Trophoblast cell (in vitro differentiated cells and primary cell): ENCODE measurements at regions not wholly inside any gene's neighbourhood (a gene's known extent, or its start where the extent isn't known, plus 50 kb on each side); places are given as distances from the start of the nearest gene placed in this dataset.

Experiments
- DNase-seq, 2 donors: peaks; one replicate each; pipeline ENCODE4 v3.0.0-alpha.2; 2016
- H2AFZ ChIP-seq: 2 replicates; pipeline ENCODE4 v1.6.1; 2013; ENCODE audit warnings: low read length, moderate library complexity, mild to moderate bottlenecking; ENCODE audit not compliant: insufficient read depth, poor library complexity
- H2AK5ac ChIP-seq: 2 replicates; pipeline ENCODE4 v1.6.1; 2013; ENCODE audit warnings: mild to moderate bottlenecking, low read length
- H2BK120ac ChIP-seq: 2 replicates; pipeline ENCODE4 v1.6.1; 2013; ENCODE audit warnings: low read length, mild to moderate bottlenecking, moderate library complexity; ENCODE audit not compliant: insufficient read depth, poor library complexity
- H2BK12ac ChIP-seq: 2 replicates; pipeline ENCODE4 v1.6.1; 2013; ENCODE audit warnings: mild to moderate bottlenecking, low read length, moderate library complexity
- H2BK5ac ChIP-seq: 2 replicates; pipeline ENCODE4 v1.6.1; 2013; ENCODE audit warnings: low read length, low read depth, moderate library complexity, mild to moderate bottlenecking; ENCODE audit not compliant: poor library complexity
- H3K14ac ChIP-seq: 2 replicates; pipeline ENCODE4 v1.6.1; 2013; ENCODE audit warnings: mild to moderate bottlenecking, low read length
- H3K18ac ChIP-seq: 2 replicates; pipeline ENCODE4 v1.6.1; 2013; ENCODE audit warnings: mild to moderate bottlenecking, low read length
- H3K23ac ChIP-seq: 2 replicates; pipeline ENCODE4 v1.6.1; 2013; ENCODE audit warnings: low read length
- H3K27ac ChIP-seq: 2 replicates; pipeline ENCODE4 v1.5.1; 2013; ENCODE audit warnings: low read depth, mild to moderate bottlenecking, inconsistent platforms, low read length, moderate library complexity
- H3K27me3 ChIP-seq: 2 replicates; pipeline ENCODE4 v1.6.1; 2013; ENCODE audit warnings: inconsistent platforms, mild to moderate bottlenecking, low read length, moderate library complexity; ENCODE audit not compliant: insufficient read depth
- H3K36me3 ChIP-seq, 2 experiments: 1 replicate in 1 of 2; 2 replicates in 1 of 2; pipeline ENCODE4 v1.6.1; 2013; ENCODE audit warnings: low read length in 2 of 2, mild to moderate bottlenecking in 2 of 2, moderate library complexity in 1 of 2; ENCODE audit not compliant: insufficient read depth in 2 of 2, control insufficient read depth in 1 of 2
- H3K4ac ChIP-seq: 2 replicates; pipeline ENCODE4 v1.6.1; 2013; ENCODE audit warnings: low read depth, mild to moderate bottlenecking, low read length, moderate library complexity
- H3K4me1 ChIP-seq, 2 experiments: 1 replicate in 1 of 2; 2 replicates in 1 of 2; pipeline ENCODE4 v1.6.1; 2013; ENCODE audit warnings: low read length in 2 of 2, mild to moderate bottlenecking in 2 of 2, moderate library complexity in 1 of 2; ENCODE audit not compliant: insufficient read depth in 2 of 2, control insufficient read depth in 1 of 2
- H3K4me2 ChIP-seq: 2 replicates; pipeline ENCODE4 v1.6.1; 2013; ENCODE audit warnings: inconsistent platforms, mild to moderate bottlenecking, low read length, moderate library complexity
- H3K4me3 ChIP-seq: 2 replicates; pipeline ENCODE4 v1.5.1; 2013; ENCODE audit warnings: mild to moderate bottlenecking, low read depth, low read length, inconsistent platforms
- H3K79me1 ChIP-seq: one replicate; pipeline ENCODE4 v1.6.1; 2013; ENCODE audit warnings: low read length
- H3K79me2 ChIP-seq: 2 replicates; pipeline ENCODE4 v1.6.1; 2013; ENCODE audit warnings: low read length, mild to moderate bottlenecking; ENCODE audit not compliant: control insufficient read depth, insufficient read depth, poor library complexity
- H3K9ac ChIP-seq: 2 replicates; pipeline ENCODE4 v1.6.1; 2013; ENCODE audit warnings: mild to moderate bottlenecking, low read length
- H3K9me3 ChIP-seq: 2 replicates; pipeline ENCODE4 v1.6.1; 2013; ENCODE audit warnings: low read depth, mild to moderate bottlenecking, control low read depth, inconsistent platforms, low read length; ENCODE audit not compliant: insufficient read depth
- H4K12ac ChIP-seq: 2 replicates; pipeline ENCODE4 v1.6.1; 2013; ENCODE audit warnings: low read depth, mild to moderate bottlenecking, low read length, moderate library complexity
- H4K8ac ChIP-seq: 2 replicates; pipeline ENCODE4 v1.6.1; 2013; ENCODE audit warnings: low read depth, mild to moderate bottlenecking, low read length, moderate library complexity
- H4K91ac ChIP-seq: one replicate; pipeline ENCODE4 v1.6.1; 2013; ENCODE audit warnings: low read depth, mild to moderate bottlenecking, low read length, moderate library complexity
- WGBS: extraction: QIAGEN DNeasy Blood & Tissue Kit; methylation state at CpG from one replicate; pipeline ENCODE4 v1.1.7; 2013; ENCODE audit warnings: missing lambda C conversion rate; ENCODE audit not compliant: insufficient read length, insufficient coverage; ENCODE audit errors: extremely low coverage; 5-methylcytosine and 5-hydroxymethylcytosine counted together

GRCh38 chr21:22903851-22904250, 1905.6 kb downstream of the NCAM2 start:
- Histone ChIP-seq H4K8ac (no peak overlapping the region), H3K18ac (no peak overlapping the region), H3K4me3 (no peak overlapping the region), H2BK5ac (no peak overlapping the region), H3K9me3 (no peaks in the 10 kb centered on the region), H3K23ac (no peak overlapping the region), H3K36me3 (no peaks in the 10 kb centered on the region), H3K14ac (no peak overlapping the region), H2AK5ac (no peak overlapping the region), H3K27ac (no peak overlapping the region), H3K9ac (no peak overlapping the region), H4K12ac (no peak overlapping the region), H2BK12ac (no peak overlapping the region), H3K4me1 (no peaks in the 10 kb centered on the region), H3K4me2 (no peak overlapping the region), H3K27me3 (no peaks in the 10 kb centered on the region), H3K79me1 (no peaks in the 10 kb centered on the region), H3K79me2 (no peaks in the 10 kb centered on the region), H2AFZ (no peak overlapping the region), H2BK120ac (no peak overlapping the region), H4K91ac (no peak overlapping the region), H3K4ac (no peak overlapping the region)
- DNase-seq, result no peak

DNA sequence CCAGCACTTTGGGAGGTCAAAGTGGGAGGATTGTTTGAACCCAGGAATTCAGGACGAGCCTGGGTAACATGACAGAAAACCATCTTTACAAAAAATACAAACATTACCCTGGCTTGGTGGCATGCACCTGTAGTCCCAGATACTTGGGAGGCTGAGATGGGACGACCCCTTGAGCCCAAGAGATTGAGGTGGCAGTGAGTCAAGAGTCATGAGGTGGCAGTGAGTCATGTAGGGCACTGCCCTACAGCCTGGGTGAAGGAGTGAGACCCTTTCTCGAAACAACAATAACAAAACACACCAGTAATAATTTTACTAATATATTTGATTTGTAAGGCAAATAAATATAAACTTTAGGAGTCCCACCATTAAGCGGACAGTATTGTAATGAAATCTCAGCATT, 1906.2 kb downstream of the NCAM2 start:
- Histone ChIP-seq H2AK5ac (no peak overlapping the region), H3K18ac (no peak overlapping the region), H3K4me2 (no peak overlapping the region), H3K4me1 (no peaks in the 10 kb centered on the region), H4K91ac (no peak overlapping the region), H3K36me3 (no peaks in the 10 kb centered on the region), H3K27ac (no peak overlapping the region), H3K9ac (no peak overlapping the region), H3K27me3 (no peaks in the 10 kb centered on the region), H3K79me1 (no peaks in the 10 kb centered on the region), H2BK5ac (no peak overlapping the region), H3K79me2 (no peaks in the 10 kb centered on the region), H4K12ac (no peak overlapping the region), H2BK12ac (no peak overlapping the region), H4K8ac (no peak overlapping the region), H2BK120ac (no peak overlapping the region), H3K4ac (no peak overlapping the region), H3K23ac (no peak overlapping the region), H3K14ac (no peak overlapping the region), H2AFZ (no peak overlapping the region), H3K9me3 (no peaks in the 10 kb centered on the region), H3K4me3 (no peak overlapping the region)
- WGBS, result no CpG with 5 or more reads among the region's 4 CpGs
- no peak for DNase-seq

DNA sequence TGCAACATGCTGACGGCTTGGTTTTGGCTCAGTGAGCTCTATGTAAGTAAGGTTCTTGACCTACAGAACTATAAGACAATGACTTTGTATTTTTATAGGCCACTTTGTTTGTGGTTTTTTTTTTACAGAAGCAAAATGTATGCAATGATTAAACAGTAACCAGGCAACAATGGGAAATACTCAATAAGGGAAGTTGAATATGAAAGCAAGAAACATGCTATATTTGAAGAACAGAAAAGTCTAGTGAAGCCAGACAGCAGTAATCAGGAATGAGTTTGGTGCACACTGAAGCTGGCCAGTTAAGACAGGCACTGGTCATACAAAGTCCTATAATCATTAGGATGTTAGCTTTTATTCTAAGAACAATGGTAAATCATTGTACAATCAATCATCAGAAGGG, 1926.8 kb downstream of the NCAM2 start:
- Histone ChIP-seq H3K4me1 (no peaks in the 10 kb centered on the region), H2AK5ac (no peak overlapping the region), H3K4me3 (no peak overlapping the region), H3K14ac (no peak overlapping the region), H3K36me3 (no peaks in the 10 kb centered on the region), H2AFZ (no peak overlapping the region), H3K9me3 (no peaks in the 10 kb centered on the region), H4K8ac (no peak overlapping the region), H3K4me2 (no peak overlapping the region), H2BK120ac (no peak overlapping the region), H2BK5ac (no peak overlapping the region), H3K4ac (no peak overlapping the region), H3K23ac (no peak overlapping the region), H3K27ac (no peak overlapping the region), H3K9ac (no peak overlapping the region), H2BK12ac (no peak overlapping the region), H3K18ac (no peak overlapping the region), H4K12ac (no peak overlapping the region), H3K79me2 (no peaks in the 10 kb centered on the region), H4K91ac (no peak overlapping the region), H3K79me1 (no peaks in the 10 kb centered on the region), H3K27me3 (no peaks in the 10 kb centered on the region)
- WGBS, result no CpG with 5 or more reads among the region's 1 CpG
- no peak for DNase-seq

DNA sequence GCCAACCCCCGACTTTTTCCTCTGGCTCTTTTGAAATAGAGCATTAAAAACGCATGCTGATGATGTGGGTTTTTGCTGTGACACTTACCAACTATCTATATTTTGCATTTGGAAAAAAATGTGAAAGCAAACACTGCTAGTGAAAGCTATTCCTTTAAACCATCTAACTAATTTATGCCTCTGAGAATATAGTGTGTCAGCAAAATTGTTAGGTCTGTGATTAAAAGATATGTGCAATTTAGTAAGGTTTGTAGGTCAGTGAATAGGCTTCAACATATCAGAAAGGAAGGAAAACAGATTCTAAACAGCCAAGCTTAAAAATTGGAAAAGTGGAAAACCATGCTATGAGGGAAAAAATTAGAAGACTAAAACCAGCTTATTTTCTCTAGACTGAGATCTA, 1929.3 kb downstream of the NCAM2 start:
- H3K79me1 ChIP-seq, result no peaks in the 10 kb centered on the region
- no peak for DNase-seq
- no peak overlapping the region for H4K91ac ChIP-seq
- no peaks in the 10 kb centered on the region for H3K79me2 ChIP-seq
- H2BK5ac ChIP-seq, result no peak overlapping the region
- no peak overlapping the region for H3K9ac ChIP-seq
- H2BK12ac ChIP-seq, result no peak overlapping the region
- no peak overlapping the region for H3K18ac ChIP-seq
- H3K36me3 ChIP-seq, result no peaks in the 10 kb centered on the region
- no peak overlapping the region for H4K12ac ChIP-seq
- H3K9me3 ChIP-seq, result no peaks in the 10 kb centered on the region
- H2AK5ac ChIP-seq, result no peak overlapping the region
- no peak overlapping the region for H4K8ac ChIP-seq
- H2BK120ac ChIP-seq, result no peak overlapping the region
- H3K4me1 ChIP-seq, result no peaks in the 10 kb centered on the region
- no peak overlapping the region for H3K23ac ChIP-seq
- no peak overlapping the region for H3K27ac ChIP-seq
- no peaks in the 10 kb centered on the region for H3K27me3 ChIP-seq
- no peak overlapping the region for H3K14ac ChIP-seq
- no peak overlapping the region for H3K4ac ChIP-seq
- WGBS, result no CpG with 5 or more reads among the region's 2 CpGs
- no peak overlapping the region for H3K4me3 ChIP-seq
- no peak overlapping the region for H2AFZ ChIP-seq
- no peak overlapping the region for H3K4me2 ChIP-seq
